Esophagus muscularis mucosa (tissue), 4 donors: ENCODE measurements at regions not wholly inside any gene's neighbourhood (a gene's known extent, or its start where the extent isn't known, plus 50 kb on each side); places are given as distances from the start of the nearest gene placed in this dataset.

Experiments used
- DNase-seq: peaks from one replicate; pipeline ENCODE4 v3.0.0-alpha.2; 2017; ENCODE audit errors: extremely low spot score
- H3K27ac ChIP-seq, 4 donors: fragments of 200-600 bp; sonication (generic); replicated peaks in 1 of 4; 1 replicate in 3 of 4; 2 replicates in 1 of 4; pipeline ENCODE4 v1.5.1; 2016 to 2019; ENCODE audit warnings: mild to moderate bottlenecking in 1 of 4
- H3K27me3 ChIP-seq, 4 donors: fragments of 200-600 bp; sonication (generic); one replicate each; pipeline versions ENCODE4 v1.5.1 to v1.6.0; 2016 to 2019
- H3K36me3 ChIP-seq, 4 donors: fragments of 200-600 bp; sonication (generic); one replicate each; pipeline ENCODE4 v1.5.1; 2016 to 2019
- H3K4me1 ChIP-seq, 4 donors: fragments of 200-600 bp; sonication (generic); one replicate each; pipeline ENCODE4 v1.5.1; 2016 to 2019
- H3K4me3 ChIP-seq, 4 donors: fragments of 200-600 bp; sonication (generic); 1 replicate in 2 of 4; 2 replicates in 2 of 4; pipeline ENCODE4 v1.5.1; 2016 to 2019; ENCODE audit warnings: mild to moderate bottlenecking in 4 of 4, moderate library complexity in 1 of 4
- H3K9me3 ChIP-seq, 4 donors: fragments of 200-600 bp; sonication (generic); 1 replicate in 3 of 4; 2 replicates in 1 of 4; pipeline ENCODE4 v1.5.1; 2016 to 2019
- EP300 ChIP-seq: sonication (generic); formaldehyde crosslinking; IDR thresholded peaks from one replicate; pipeline ENCODE4 v1.6.1; 2017; ENCODE audit warnings: antibody characterized with exemption
- POLR2A ChIP-seq: fragments of 450-650 bp; IDR thresholded peaks from one replicate; pipeline ENCODE4 v1.6.1; 2017; ENCODE audit warnings: antibody characterized with exemption, moderate library complexity, mild to moderate bottlenecking, low read depth
- POLR2AphosphoS5 ChIP-seq, 2 donors: sonication (generic); formaldehyde crosslinking; IDR thresholded peaks; one replicate each; pipeline ENCODE4 v1.6.1; 2017; ENCODE audit warnings: antibody characterized with exemption in 2 of 2
- WGBS: methylation state at CpG from one replicate; pipeline ENCODE4 v1.1.5; 2018; 5-methylcytosine and 5-hydroxymethylcytosine counted together
- intact Hi-C: fragments of 100-400 bp; cut with DNase I; formaldehyde crosslinking; loops from one replicate; pipeline ENCODE4 v1.15.1; 2023
- TF ChIP-seq, protein P1 (sequence below), 3 experiments: fragments of 200-600 bp in 2 of 3; fragments of 450-650 bp in 1 of 3; sonication (generic) in 2 of 3; IDR thresholded peaks; one replicate each; pipeline ENCODE4 v1.5.1; 2017 to 2019; ENCODE audit warnings: antibody characterized with exemption in 3 of 3, mild to moderate bottlenecking in 2 of 3, moderate library complexity in 1 of 3

- Histone ChIP-seq H3K27me3 (peaks cover 0 to 57% (median 0%) of the 10 kb centered on the region in 4 donors), H3K4me1 (no peaks in the 10 kb centered on the region), H3K36me3 (no peaks in the 10 kb centered on the region), H3K9me3 (no peaks in the 10 kb centered on the region), H3K4me3 (no peak overlapping the region), H3K27ac (no peak overlapping the region)
- no peak for DNase-seq
- intact Hi-C loops: no loop called here
- TF ChIP-seq POLR2AphosphoS5 (IDR thresholded peaks at IDR 0.05): no peak
- no peak for TF ChIP-seq POLR2A
- TF ChIP-seq, protein P1, sequence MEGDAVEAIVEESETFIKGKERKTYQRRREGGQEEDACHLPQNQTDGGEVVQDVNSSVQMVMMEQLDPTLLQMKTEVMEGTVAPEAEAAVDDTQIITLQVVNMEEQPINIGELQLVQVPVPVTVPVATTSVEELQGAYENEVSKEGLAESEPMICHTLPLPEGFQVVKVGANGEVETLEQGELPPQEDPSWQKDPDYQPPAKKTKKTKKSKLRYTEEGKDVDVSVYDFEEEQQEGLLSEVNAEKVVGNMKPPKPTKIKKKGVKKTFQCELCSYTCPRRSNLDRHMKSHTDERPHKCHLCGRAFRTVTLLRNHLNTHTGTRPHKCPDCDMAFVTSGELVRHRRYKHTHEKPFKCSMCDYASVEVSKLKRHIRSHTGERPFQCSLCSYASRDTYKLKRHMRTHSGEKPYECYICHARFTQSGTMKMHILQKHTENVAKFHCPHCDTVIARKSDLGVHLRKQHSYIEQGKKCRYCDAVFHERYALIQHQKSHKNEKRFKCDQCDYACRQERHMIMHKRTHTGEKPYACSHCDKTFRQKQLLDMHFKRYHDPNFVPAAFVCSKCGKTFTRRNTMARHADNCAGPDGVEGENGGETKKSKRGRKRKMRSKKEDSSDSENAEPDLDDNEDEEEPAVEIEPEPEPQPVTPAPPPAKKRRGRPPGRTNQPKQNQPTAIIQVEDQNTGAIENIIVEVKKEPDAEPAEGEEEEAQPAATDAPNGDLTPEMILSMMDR (IDR thresholded peaks at IDR 0.05): no peak
- 75% methylated on average over 4 of the region's 4 CpGs for WGBS
Observed at GRCh38 chr11:116510166-116510565, 262.6 kb downstream of the BUD13 start.

DNA sequence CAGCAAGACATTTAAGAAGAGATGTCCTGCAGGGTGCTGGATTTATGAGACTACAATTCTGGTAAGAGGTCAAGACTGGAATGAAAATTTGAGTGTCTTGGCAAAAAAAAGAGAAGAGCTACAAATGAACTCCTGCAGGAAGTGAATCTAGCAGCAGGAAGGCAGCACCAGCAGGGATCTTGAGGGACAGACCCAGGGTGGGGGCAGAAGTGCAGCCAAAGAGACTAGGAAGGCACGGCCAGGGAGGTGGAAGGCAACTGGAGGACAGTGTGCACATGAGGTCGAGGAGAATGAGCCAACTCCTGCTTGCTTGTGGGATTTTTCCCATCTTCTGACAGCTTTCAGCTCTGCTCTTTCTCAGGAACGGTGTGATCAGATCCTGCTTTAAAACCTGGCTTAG, 263.2 kb downstream of the BUD13 start:
- Histone ChIP-seq H3K9me3 (no peaks in the 10 kb centered on the region), H3K4me1 (no peaks in the 10 kb centered on the region), H3K27ac (no peak overlapping the region), H3K36me3 (no peaks in the 10 kb centered on the region), H3K4me3 (no peak overlapping the region), H3K27me3 (peaks cover 0 to 64% (median 0%) of the 10 kb centered on the region in 4 donors)
- intact Hi-C loops: no loop called here
- WGBS: 56% methylated on average over 3 of the region's 3 CpGs
- no peak for DNase-seq
- TF ChIP-seq POLR2AphosphoS5 (IDR thresholded peaks at IDR 0.05): no peak
- no peak for TF ChIP-seq EP300
- TF ChIP-seq POLR2A: no peak
- TF ChIP-seq, protein P1 (IDR thresholded peaks at IDR 0.05): no peak

GRCh38 chr11:116507849-116508695, 264.7 kb downstream of the BUD13 start:
- intact Hi-C loops: no loop called here
- no peak overlapping the region for H3K27ac ChIP-seq

DNA sequence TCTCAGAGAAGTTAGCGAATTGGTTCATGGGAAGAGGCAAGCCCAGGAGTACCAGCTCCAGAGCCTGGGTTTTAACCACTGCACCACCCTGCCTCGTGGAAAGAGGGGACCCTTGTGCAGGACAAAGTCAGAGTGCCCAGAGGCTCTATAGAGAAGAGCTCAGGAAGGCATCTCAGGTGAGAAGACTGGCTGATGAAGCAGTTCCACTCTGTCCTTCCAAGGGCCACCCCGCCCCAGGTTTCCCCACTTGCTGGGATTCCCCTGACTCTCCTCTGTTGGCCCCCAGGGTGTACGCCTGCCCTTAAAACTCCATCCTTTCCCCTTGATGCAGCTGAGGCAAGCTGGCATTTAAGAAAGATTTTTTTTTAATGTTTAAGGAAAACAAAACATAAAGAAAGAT, 265.8 kb downstream of the BUD13 start:
- no peak overlapping the region for H3K27ac ChIP-seq
- no peaks in the 10 kb centered on the region for H3K36me3 ChIP-seq
- no peak for TF ChIP-seq POLR2AphosphoS5 (IDR thresholded peaks at IDR 0.05)
- TF ChIP-seq EP300: no peak
- no peak for TF ChIP-seq POLR2A
- TF ChIP-seq, protein P1 (IDR thresholded peaks at IDR 0.05): no peak
- peaks cover 0 to 65% (median 0%) of the 10 kb centered on the region in 4 donors for H3K27me3 ChIP-seq
- no peaks in the 10 kb centered on the region for H3K9me3 ChIP-seq
- intact Hi-C loops: no loop called here
- no peaks in the 10 kb centered on the region for H3K4me1 ChIP-seq
- 88% methylated on average over 4 of the region's 4 CpGs for WGBS
- no peak overlapping the region for H3K4me3 ChIP-seq
- DNase-seq: no peak

More at GRCh38 chr11:116507849-116508695, 264.7 kb downstream of the BUD13 start:
- Histone ChIP-seq H3K36me3 (no peaks in the 10 kb centered on the region), H3K4me1 (no peaks in the 10 kb centered on the region), H3K27me3 (peaks cover 0 to 65% (median 0%) of the 10 kb centered on the region in 4 donors), H3K9me3 (no peaks in the 10 kb centered on the region), H3K4me3 (no peak overlapping the region)
- DNase-seq: no peak
- TF ChIP-seq POLR2AphosphoS5 (IDR thresholded peaks at IDR 0.05): no peak
- no peak for TF ChIP-seq EP300
- TF ChIP-seq POLR2A: no peak
- TF ChIP-seq, protein P1 (IDR thresholded peaks at IDR 0.05): no peak
- WGBS: 74% methylated on average over 8 of the region's 8 CpGs
